ENCODE measurements at regions not wholly inside any gene's neighbourhood (a gene's known extent, or its start where the extent isn't known, plus 50 kb on each side); places are given as distances from the start of the nearest gene placed in this dataset.
A peak's percentile ranks its signal among the peaks of the same experiment; 100 is the strongest.
"Not testable (repeated sequence)": the region's sequence is repeated elsewhere in the genome, so short reads cannot be mapped to it uniquely, and the experiment has no call there.

DNA sequence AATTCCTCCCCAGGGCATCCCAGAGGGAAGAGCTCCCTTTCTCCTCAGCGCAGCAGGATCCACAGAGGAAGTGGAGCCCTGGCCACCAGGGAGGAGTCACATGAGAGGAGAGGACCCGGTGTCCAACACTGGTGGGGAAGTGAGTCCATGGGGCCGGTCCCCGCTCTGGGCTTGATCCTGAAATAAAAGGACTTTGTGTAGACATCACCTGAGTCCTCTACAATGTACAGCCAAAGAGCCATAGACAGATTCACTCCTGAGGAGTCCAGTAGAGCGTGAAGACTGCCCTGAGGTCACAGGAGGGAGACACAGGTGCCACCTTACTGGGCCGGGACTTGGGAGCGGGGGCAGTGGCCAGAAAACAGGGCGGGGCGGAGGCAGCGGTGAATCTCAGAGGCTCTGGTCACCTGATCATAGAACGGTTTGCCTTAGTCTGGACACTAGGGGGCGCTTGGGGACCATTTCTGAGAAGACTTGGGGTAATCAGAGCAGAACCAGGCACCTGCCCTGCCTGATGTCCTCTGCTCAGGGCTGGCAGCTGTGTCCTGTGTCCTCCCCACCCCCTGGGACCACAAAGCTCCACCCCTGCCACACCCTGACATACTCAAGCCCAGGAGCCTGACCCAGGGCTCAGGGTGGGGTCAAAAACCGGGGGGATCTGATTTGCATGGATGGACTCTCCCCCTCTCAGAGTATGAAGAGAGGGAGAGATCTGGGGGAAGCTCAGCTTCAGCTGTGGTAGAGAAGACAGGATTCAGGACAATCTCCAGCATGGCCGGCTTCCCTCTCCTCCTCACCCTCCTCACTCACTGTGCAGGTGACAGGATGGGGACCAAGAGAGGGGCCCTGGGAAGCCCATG is 112.7 kb downstream of the VPREB1 start:
- ATAC-seq (replicated peaks) = peak; percentile 92
- H3K4me3 Mint-ChIP-seq = no peak overlapping the region
- H3K9me3 Mint-ChIP-seq = no peaks in the 10 kb centered on the region
- no peak overlapping the region for H3K27ac Mint-ChIP-seq
- no peaks in the 10 kb centered on the region for H3K36me3 Mint-ChIP-seq (ENCODE audit: low read depth)
- H3K27me3 Mint-ChIP-seq = peaks cover 39% of the 10 kb centered on the region
- H3K4me1 Mint-ChIP-seq = no peaks in the 10 kb centered on the region

DNA sequence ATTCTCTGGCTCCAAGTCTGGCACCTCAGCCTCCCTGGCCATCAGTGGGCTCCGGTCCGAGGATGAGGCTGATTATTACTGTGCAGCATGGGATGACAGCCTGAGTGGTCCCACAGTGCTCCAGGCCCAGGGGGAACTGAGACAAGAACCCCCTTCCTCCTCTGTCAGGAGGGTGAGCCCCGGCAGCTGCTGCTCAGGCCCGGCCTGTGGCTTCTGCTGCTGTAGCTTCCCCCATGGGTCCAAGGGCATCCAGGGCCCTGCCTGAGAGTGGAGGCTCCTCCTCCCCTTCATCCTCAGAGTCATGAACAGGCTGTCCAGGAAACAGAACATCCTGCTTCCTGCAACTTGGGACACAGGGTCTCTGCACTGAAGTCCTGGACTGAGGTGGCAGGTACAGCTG is 113.6 kb downstream of the VPREB1 start:
- Mint-ChIP-seq H3K4me1 (no peaks in the 10 kb centered on the region), H3K27ac (no peak overlapping the region), H3K4me3 (no peak overlapping the region), H3K9me3 (no peaks in the 10 kb centered on the region), H3K27me3 (peaks cover 42% of the 10 kb centered on the region), H3K36me3 (ENCODE audit: low read depth) (no peaks in the 10 kb centered on the region)
- ATAC-seq (replicated peaks) = no peak

DNA sequence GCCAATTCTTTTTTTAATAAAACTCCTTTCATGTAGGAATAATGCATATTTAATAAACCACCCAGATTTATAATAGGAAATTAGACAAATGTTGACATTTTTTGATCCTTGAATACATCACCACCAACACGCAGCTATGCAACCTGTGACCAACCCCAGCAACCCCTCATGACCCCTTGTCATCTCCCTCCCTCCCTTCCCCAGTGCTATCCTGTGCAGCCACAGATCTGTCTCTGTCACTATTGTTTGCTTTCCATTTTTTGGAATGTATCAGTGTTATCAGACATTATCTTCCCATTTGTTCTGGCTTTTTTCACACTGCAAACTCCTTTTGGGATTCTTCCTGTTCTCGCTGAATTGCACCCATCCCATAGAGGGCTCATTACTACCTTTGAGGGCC is 114.1 kb downstream of the VPREB1 start:
- H3K36me3 Mint-ChIP-seq (ENCODE audit: low read depth) = no peaks in the 10 kb centered on the region
- ATAC-seq (replicated peaks) = no peak
- no peaks in the 10 kb centered on the region for H3K4me1 Mint-ChIP-seq
- H3K27ac Mint-ChIP-seq = no peak overlapping the region
- H3K4me3 Mint-ChIP-seq = no peak overlapping the region
- H3K9me3 Mint-ChIP-seq = no peaks in the 10 kb centered on the region
- peaks cover 43% of the 10 kb centered on the region for H3K27me3 Mint-ChIP-seq

DNA sequence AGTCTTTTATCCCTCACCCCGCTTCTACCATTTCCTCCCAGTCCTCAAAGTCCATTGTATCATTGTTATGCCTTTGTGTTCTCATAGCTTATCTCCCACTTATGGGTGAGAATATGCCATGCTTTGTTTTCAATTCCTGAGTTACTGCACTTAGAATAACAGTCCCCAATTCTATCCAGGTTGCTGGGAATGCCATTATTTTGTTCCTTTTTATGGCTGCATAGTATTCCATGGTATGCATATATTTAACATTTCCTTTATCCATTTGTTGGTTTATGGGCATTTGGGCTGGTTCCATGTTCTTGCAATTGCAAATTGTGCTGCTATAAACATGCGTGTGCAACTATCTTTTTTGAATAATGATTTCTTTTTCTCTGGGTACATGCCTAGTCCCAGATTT is 114.9 kb downstream of the VPREB1 start:
- Mint-ChIP-seq H3K4me1 (no peaks in the 10 kb centered on the region), H3K9me3 (no peaks in the 10 kb centered on the region), H3K27ac (no peak overlapping the region), H3K4me3 (no peak overlapping the region), H3K36me3 (ENCODE audit: low read depth) (no peaks in the 10 kb centered on the region), H3K27me3 (peaks cover 47% of the 10 kb centered on the region)
- no peak for ATAC-seq (replicated peaks)

DNA sequence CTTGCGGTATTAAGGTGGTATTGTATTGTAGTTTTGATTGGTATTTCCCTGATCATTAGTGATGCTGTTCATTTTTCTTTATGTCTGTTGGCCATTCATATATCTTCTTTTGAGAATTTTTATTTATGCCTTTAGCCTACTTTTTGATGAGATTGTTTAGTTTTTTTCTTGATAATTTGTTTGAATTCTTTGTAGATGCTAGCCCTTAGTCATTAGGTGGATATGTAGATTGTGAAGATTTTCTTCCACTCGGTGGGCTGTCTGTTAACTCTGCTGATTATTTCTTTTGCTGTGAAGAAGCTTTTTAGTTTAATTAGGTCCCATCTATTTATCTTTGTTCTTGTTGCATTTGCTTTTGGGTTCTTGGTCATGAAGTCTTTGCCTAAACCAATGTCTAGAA is 115.4 kb downstream of the VPREB1 start:
- Mint-ChIP-seq H3K27ac (no peak overlapping the region), H3K4me3 (no peak overlapping the region), H3K9me3 (no peaks in the 10 kb centered on the region), H3K27me3 (peaks cover 47% of the 10 kb centered on the region), H3K4me1 (no peaks in the 10 kb centered on the region), H3K36me3 (ENCODE audit: low read depth) (no peaks in the 10 kb centered on the region)
- no peak for ATAC-seq (replicated peaks)

DNA sequence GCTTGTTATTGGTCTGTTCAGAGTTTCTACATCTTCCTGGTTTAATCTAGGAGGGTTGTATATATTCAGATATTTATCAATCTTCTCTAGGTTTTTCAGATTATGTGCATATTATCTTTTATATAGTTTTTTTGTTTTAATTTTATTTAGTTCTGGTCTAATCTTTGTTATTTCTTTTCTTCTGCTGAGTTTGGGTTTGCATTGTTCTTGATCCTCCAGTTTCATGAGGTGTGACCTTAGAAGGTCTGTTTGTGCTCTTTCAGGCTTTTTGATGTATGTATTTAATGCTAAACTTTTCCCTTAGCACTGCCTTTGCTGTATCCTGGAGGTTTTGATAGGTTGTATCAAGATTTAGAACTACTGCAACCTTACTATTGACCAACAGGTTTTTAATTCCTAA is 117.7 kb downstream of the VPREB1 start:
- no peaks in the 10 kb centered on the region for H3K4me1 Mint-ChIP-seq
- H3K4me3 Mint-ChIP-seq = no peak overlapping the region
- no peak overlapping the region for H3K27ac Mint-ChIP-seq
- H3K9me3 Mint-ChIP-seq = no peaks in the 10 kb centered on the region
- H3K27me3 Mint-ChIP-seq = peaks cover 49% of the 10 kb centered on the region
- H3K36me3 Mint-ChIP-seq (ENCODE audit: low read depth) = no peaks in the 10 kb centered on the region
- no peak for ATAC-seq (replicated peaks)

DNA sequence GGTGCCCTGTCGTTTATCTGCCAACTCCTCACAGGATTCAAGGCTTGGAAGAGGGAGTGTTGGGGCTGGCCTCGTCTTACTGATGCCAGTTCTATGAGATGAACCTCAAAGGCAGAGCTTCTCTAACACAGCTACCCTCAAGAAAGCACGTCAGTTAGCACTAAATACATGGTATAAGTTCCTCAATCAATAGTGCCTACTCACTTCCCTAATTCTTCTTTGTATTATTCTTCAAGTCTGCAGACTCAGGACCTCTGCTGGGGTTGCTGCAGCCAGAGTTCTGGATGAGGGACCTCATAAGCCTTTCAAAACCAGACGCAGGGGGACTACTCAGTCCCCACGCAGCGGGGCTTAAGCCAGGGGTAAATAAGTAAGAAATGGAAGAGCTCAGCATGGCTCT is 118.3 kb downstream of the VPREB1 start:
- Mint-ChIP-seq H3K4me1 (no peaks in the 10 kb centered on the region), H3K27me3 (peaks cover 49% of the 10 kb centered on the region), H3K27ac (no peak overlapping the region), H3K36me3 (ENCODE audit: low read depth) (no peaks in the 10 kb centered on the region), H3K4me3 (no peak overlapping the region), H3K9me3 (no peaks in the 10 kb centered on the region)
- ATAC-seq (replicated peaks) = no peak

DNA sequence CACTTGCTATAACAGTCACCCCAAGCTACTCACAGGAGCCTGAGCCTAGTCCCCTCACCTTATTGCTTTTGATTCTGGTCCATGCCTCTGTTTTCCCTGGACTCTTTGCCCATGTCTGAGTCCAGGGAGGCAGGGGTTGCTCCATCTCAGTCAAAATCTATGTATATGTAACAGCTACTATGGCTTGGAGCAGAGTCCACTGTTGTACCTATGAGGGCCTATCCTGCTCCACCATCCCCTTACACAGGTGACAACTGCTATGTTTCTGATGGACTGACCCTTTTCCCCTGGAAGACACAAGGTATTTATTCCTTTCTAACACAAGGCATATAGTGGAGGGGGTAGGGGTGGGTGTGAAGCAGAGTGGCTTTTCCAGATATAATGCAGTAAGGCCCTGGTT is 119.6 kb downstream of the VPREB1 start:
- H3K9me3 Mint-ChIP-seq = no peaks in the 10 kb centered on the region
- peaks cover 43% of the 10 kb centered on the region for H3K27me3 Mint-ChIP-seq
- H3K4me1 Mint-ChIP-seq = no peaks in the 10 kb centered on the region
- no peak overlapping the region for H3K27ac Mint-ChIP-seq
- no peak for ATAC-seq (replicated peaks)
- H3K36me3 Mint-ChIP-seq (ENCODE audit: low read depth) = no peaks in the 10 kb centered on the region
- no peak overlapping the region for H3K4me3 Mint-ChIP-seq

DNA sequence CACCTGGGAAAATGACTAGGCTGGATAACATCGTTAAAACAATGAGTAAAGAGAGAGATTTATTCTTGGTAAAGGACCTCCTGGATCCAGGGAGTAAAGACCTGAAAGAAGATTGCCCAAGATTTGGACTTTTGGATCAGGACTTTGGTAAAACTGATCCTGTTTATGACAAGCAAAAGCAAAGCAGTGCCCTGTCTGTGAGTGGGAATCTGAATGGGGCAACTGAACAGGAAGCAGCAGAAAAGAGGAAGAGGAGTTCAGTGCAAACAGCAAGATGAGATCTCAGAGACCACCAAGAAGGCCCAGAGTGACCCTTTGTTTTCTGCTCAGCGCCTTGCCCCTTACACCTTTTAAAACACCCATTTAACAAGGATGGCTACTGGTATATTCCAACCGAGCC is 122.0 kb downstream of the VPREB1 start:
- H3K9me3 Mint-ChIP-seq = no peaks in the 10 kb centered on the region
- H3K27ac Mint-ChIP-seq = no peak overlapping the region
- ATAC-seq (replicated peaks) = no peak
- peaks cover 37% of the 10 kb centered on the region for H3K27me3 Mint-ChIP-seq
- no peaks in the 10 kb centered on the region for H3K36me3 Mint-ChIP-seq (ENCODE audit: low read depth)
- no peak overlapping the region for H3K4me3 Mint-ChIP-seq
- no peaks in the 10 kb centered on the region for H3K4me1 Mint-ChIP-seq

DNA sequence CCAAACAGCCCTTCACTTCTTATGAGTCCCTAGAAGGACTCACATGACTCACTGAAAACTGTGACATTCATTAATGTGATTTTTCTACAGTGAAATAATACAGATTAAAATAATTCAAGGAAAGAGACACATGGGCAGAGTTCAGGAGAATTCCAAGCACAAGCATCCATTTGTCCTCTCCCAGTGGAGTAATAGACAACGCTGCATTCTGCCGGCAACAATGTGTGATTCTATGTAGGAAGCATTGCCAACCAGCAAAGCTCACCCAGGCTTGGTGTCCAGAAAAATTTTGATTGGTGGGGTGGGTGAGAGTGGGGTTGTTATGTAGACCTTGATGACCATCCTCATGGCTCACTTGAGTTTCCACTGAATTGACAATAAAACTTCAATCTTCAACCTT is 123.9 kb downstream of the VPREB1 start:
- Mint-ChIP-seq H3K4me3 (no peak overlapping the region), H3K27me3 (peaks cover 38% of the 10 kb centered on the region), H3K9me3 (no peaks in the 10 kb centered on the region), H3K27ac (no peak overlapping the region), H3K36me3 (ENCODE audit: low read depth) (no peaks in the 10 kb centered on the region), H3K4me1 (no peaks in the 10 kb centered on the region)
- no peak for ATAC-seq (replicated peaks)

DNA sequence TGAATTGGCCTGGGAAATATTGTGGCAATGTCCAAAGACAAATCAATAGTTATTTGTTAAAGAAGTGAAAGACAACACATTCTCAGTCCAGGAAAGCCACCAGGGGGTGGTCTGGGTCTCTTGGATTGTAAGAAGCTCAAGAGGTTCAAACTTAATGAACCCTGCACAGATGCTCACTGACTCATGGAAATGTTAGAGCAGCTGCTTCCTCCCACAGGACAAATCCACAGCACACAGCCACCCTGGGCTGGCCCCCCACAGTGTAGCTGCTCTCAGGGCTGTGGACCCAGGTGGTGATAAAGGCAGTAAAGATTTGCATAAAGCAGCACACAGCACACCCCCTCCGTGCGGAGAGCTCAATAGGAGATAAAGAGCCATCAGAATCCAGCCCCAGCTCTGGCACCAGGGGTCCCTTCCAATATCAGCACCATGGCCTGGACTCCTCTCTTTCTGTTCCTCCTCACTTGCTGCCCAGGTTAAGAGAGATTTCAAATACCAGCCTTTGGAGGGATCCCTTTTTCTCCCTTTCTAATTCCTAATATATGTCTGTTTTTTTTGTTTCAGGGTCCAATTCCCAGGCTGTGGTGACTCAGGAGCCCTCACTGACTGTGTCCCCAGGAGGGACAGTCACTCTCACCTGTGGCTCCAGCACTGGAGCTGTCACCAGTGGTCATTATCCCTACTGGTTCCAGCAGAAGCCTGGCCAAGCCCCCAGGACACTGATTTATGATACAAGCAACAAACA is 124.8 kb downstream of the VPREB1 start:
- not testable (repeated sequence) for ATAC-seq (replicated peaks); H3K4me1 Mint-ChIP-seq; H3K9me3 Mint-ChIP-seq; H3K4me3 Mint-ChIP-seq; H3K36me3 Mint-ChIP-seq (ENCODE audit: low read depth); H3K27ac Mint-ChIP-seq
- peaks cover 38% of the 10 kb centered on the region for H3K27me3 Mint-ChIP-seq

DNA sequence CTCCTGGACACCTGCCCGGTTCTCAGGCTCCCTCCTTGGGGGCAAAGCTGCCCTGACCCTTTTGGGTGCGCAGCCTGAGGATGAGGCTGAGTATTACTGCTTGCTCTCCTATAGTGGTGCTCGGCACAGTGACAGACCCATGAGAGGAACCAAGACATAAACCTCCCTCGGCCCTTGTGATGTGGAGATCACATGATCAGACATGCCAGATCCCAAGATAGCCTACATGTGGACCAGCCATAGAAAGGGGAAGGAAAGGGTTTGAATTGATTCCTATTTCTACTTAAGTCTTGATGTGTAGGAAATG is 125.3 kb downstream of the VPREB1 start:
- Mint-ChIP-seq H3K4me3 (no peak overlapping the region), H3K36me3 (ENCODE audit: low read depth) (no peaks in the 10 kb centered on the region), H3K27ac (no peak overlapping the region), H3K27me3 (peaks cover 33% of the 10 kb centered on the region), H3K9me3 (no peaks in the 10 kb centered on the region), H3K4me1 (no peaks in the 10 kb centered on the region)
- no peak for ATAC-seq (replicated peaks)

DNA sequence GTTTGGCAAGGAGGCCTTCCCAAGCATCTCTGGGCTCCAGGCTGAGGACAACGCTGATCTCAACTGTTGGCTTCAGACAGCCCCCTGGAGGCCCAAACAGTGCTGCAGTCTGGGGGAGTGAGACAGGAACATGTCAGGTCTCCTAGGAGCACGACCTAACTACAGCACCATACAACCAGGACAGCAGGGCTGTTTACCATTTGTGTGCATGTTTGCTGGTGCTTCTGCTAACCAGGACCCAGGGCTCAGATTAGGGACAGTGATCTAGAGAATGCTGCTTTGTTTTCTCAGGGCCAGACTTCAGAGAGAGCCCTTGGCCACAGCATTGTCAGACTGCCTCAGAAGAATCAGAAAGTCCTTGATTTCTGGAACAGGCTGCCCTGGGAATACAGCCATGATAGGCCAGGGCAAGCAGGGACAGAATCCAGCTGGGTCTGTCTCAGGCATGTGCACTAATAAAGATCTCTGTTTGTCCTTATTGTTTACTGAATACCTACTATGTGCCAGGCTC is 126.5 kb downstream of the VPREB1 start:
- H3K4me1 Mint-ChIP-seq = no peaks in the 10 kb centered on the region
- peaks cover 30% of the 10 kb centered on the region for H3K27me3 Mint-ChIP-seq
- no peak overlapping the region for H3K4me3 Mint-ChIP-seq
- H3K9me3 Mint-ChIP-seq = no peaks in the 10 kb centered on the region
- no peak for ATAC-seq (replicated peaks)
- no peak overlapping the region for H3K27ac Mint-ChIP-seq
- no peaks in the 10 kb centered on the region for H3K36me3 Mint-ChIP-seq (ENCODE audit: low read depth)

DNA sequence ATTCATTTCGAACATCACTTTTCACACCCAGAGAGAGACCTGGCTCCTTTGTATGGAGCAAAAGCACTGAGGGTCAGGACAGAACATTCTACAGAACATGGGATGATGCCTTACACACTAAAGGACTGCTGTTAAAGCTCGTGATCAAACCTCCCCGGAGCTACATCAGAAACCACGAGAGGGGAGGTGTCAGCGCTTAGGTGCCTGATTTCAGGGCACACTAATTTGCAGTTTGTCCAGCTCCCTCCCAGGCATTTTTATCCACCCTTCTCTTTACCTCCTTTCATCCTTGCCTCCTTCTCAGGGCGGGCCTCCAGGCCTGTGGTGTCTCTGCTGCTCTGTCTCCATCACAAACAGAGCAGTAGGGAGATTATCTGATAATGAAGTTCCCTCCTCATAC is 127.5 kb downstream of the VPREB1 start:
- no peaks in the 10 kb centered on the region for H3K36me3 Mint-ChIP-seq (ENCODE audit: low read depth)
- no peak for ATAC-seq (replicated peaks)

DNA sequence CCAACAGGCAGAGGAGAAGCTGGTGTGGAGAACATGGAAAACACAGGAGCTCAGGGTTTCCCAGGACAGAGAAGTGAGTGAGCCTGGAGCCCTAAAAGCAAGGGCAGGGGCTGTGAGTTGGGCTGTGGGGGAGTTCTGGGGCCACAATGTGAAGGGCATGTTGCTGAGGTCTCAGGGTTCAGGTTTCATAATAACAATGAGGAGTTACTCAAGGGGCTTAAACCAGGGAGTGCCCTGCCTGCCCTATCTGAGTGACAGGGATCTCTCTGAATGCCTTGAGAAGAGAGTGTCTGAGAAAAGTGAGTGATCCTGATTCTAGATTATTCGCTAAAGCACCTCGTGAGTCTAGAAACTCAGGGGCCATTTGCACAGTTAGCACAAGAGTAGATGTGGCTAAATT is 129.6 kb downstream of the VPREB1 start:
- H3K36me3 Mint-ChIP-seq (ENCODE audit: low read depth) = no peaks in the 10 kb centered on the region
- no peak for ATAC-seq (replicated peaks)
- H3K4me1 Mint-ChIP-seq = no peaks in the 10 kb centered on the region
- no peaks in the 10 kb centered on the region for H3K9me3 Mint-ChIP-seq
- no peak overlapping the region for H3K27ac Mint-ChIP-seq
- peaks cover 34% of the 10 kb centered on the region for H3K27me3 Mint-ChIP-seq
- H3K4me3 Mint-ChIP-seq = no peak overlapping the region

More for the DNA sequence above, 127.5 kb downstream of the VPREB1 start:
- H3K4me1 Mint-ChIP-seq = no peaks in the 10 kb centered on the region
- no peaks in the 10 kb centered on the region for H3K9me3 Mint-ChIP-seq
- H3K27ac Mint-ChIP-seq = no peak overlapping the region
- peaks cover 30% of the 10 kb centered on the region for H3K27me3 Mint-ChIP-seq
- H3K4me3 Mint-ChIP-seq = no peak overlapping the region

Data from activated T-helper 17 cell treated with anti-CD3 and anti-CD28 coated beads, Interleukin-2, amount 50 U/mL, for 72 hours (primary cell).